IPS DF 6.9 (cell line): ENCODE measurements at regions not wholly inside any gene's neighbourhood (a gene's known extent, or its start where the extent isn't known, plus 50 kb on each side); places are given as distances from the start of the nearest gene placed in this dataset.
"Not testable (repeated sequence)": the region's sequence is repeated elsewhere in the genome, so short reads cannot be mapped to it uniquely, and the experiment has no call there.

Experiments
- DNase-seq: peaks from one replicate; pipeline ENCODE4 v3.0.0-alpha.2; 2013; ENCODE audit warnings: low read depth, low spot score
- H3K27ac ChIP-seq: one replicate; pipeline ENCODE4 v1.5.1; 2013; ENCODE audit warnings: low read length, control low read depth
- H3K27me3 ChIP-seq: 2 replicates; pipeline ENCODE4 v1.6.1; 2013; ENCODE audit warnings: mild to moderate bottlenecking, low read length; ENCODE audit not compliant: control insufficient read depth, insufficient read depth
- H3K36me3 ChIP-seq: 2 replicates; pipeline ENCODE4 v1.6.1; 2013; ENCODE audit warnings: low read length; ENCODE audit not compliant: control insufficient read depth, insufficient read depth
- H3K4me1 ChIP-seq: 2 replicates; pipeline ENCODE4 v1.6.1; 2013; ENCODE audit warnings: low read length; ENCODE audit not compliant: control insufficient read depth, insufficient read depth
- H3K4me3 ChIP-seq: 2 replicates; pipeline ENCODE4 v1.5.1; 2013; ENCODE audit warnings: mild to moderate bottlenecking, low read length
- H3K9me3 ChIP-seq: 2 replicates; pipeline ENCODE4 v1.6.1; 2013; ENCODE audit warnings: low read length, inconsistent platforms; ENCODE audit not compliant: control insufficient read depth, insufficient read depth
- WGBS: extraction: QIAGEN DNeasy Blood & Tissue Kit; methylation state at CpG from one replicate; pipeline ENCODE4 v1.1.7; 2013; ENCODE audit warnings: mixed read lengths, missing lambda C conversion rate; ENCODE audit not compliant: insufficient read length, insufficient coverage; 5-methylcytosine and 5-hydroxymethylcytosine counted together

GRCh38 chr10:131557956-131558355 lies 246.4 kb upstream of the TCERG1L start:
- H3K27me3 ChIP-seq, H3K4me3 ChIP-seq, H3K4me1 ChIP-seq, H3K27ac ChIP-seq, DNase-seq, H3K36me3 ChIP-seq: not testable (repeated sequence)
- WGBS: no CpG with 5 or more reads among the region's 9 CpGs
- H3K9me3 ChIP-seq: peaks cover 14% of the 10 kb centered on the region

DNA sequence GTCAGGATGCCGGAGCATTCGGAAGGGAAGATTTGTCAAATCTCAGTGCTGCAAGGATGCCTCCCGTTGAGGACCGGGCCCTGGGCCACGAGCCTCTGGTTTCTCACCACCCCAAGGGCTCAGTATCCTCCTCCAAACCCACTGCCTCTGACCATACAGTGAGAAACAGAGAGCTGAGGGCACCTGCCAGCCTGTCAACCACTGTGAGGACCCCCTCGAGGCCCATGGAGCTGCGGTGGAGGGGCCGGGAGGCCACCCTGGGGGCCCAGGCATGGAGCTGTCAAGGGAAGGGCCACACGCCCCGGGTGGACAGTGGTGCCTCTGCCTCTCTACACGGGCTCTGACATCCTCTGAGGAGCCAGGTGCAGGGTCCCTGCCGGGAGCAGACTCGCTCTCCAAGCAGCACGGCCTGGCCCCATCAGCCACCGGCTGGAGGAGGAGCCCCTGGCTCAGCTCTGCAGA lies 248.0 kb upstream of the TCERG1L start:
- DNase-seq: no peak
- Histone ChIP-seq H3K36me3 (no peaks in the 10 kb centered on the region), H3K4me3 (no peak overlapping the region), H3K27ac (no peak overlapping the region), H3K4me1 (no peaks in the 10 kb centered on the region), H3K27me3 (no peaks in the 10 kb centered on the region), H3K9me3 (peaks cover 12% of the 10 kb centered on the region)
- WGBS: no CpG with 5 or more reads among the region's 15 CpGs

GRCh38 chr10:131560166-131560565 lies 248.6 kb upstream of the TCERG1L start:
- H3K4me1 ChIP-seq: no peaks in the 10 kb centered on the region
- WGBS: no CpG with 5 or more reads among the region's 8 CpGs
- no peak overlapping the region for H3K27ac ChIP-seq
- no peak for DNase-seq
- no peaks in the 10 kb centered on the region for H3K27me3 ChIP-seq
- no peak overlapping the region for H3K4me3 ChIP-seq
- H3K36me3 ChIP-seq: no peaks in the 10 kb centered on the region
- H3K9me3 ChIP-seq: peaks cover 12% of the 10 kb centered on the region

GRCh38 chr10:131560706-131561355 lies 249.3 kb upstream of the TCERG1L start:
- WGBS: no CpG with 5 or more reads among the region's 15 CpGs
- no peak for DNase-seq
- no peak overlapping the region for H3K4me3 ChIP-seq

DNA sequence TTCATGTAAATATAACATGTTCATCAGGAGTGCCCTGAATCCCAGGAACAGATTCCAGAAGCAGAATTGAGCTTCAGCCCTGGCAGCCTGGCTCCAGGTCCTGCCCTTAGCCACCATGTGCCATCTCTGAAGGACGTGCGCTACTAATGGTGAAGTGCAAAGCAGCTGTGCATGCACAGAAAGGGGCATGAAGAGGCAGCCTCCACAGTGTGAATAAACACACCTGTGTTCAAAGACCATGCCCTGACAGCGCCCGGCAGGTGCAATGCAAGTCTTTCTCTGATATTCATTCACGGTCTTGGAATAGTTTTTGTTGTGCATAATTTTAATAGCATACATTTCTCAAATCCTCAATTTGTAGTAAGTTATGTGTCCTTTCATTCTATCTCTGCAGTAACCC lies 250.4 kb upstream of the TCERG1L start:
- Histone ChIP-seq H3K9me3 (peaks cover 9% of the 10 kb centered on the region), H3K27me3 (no peaks in the 10 kb centered on the region), H3K4me1 (no peaks in the 10 kb centered on the region), H3K36me3 (no peaks in the 10 kb centered on the region), H3K4me3 (no peak overlapping the region), H3K27ac (no peak overlapping the region)
- no peak for DNase-seq
- no CpG with 5 or more reads among the region's 5 CpGs for WGBS

More at GRCh38 chr10:131560706-131561355, 249.3 kb upstream of the TCERG1L start:
- Histone ChIP-seq H3K27me3 (no peaks in the 10 kb centered on the region), H3K4me1 (no peaks in the 10 kb centered on the region), H3K9me3 (peaks cover 12% of the 10 kb centered on the region), H3K36me3 (no peaks in the 10 kb centered on the region), H3K27ac (no peak overlapping the region)

GRCh38 chr10:131563411-131563810 lies 251.9 kb upstream of the TCERG1L start:
- DNase-seq: no peak
- WGBS: no CpG with 5 or more reads among the region's 2 CpGs

DNA sequence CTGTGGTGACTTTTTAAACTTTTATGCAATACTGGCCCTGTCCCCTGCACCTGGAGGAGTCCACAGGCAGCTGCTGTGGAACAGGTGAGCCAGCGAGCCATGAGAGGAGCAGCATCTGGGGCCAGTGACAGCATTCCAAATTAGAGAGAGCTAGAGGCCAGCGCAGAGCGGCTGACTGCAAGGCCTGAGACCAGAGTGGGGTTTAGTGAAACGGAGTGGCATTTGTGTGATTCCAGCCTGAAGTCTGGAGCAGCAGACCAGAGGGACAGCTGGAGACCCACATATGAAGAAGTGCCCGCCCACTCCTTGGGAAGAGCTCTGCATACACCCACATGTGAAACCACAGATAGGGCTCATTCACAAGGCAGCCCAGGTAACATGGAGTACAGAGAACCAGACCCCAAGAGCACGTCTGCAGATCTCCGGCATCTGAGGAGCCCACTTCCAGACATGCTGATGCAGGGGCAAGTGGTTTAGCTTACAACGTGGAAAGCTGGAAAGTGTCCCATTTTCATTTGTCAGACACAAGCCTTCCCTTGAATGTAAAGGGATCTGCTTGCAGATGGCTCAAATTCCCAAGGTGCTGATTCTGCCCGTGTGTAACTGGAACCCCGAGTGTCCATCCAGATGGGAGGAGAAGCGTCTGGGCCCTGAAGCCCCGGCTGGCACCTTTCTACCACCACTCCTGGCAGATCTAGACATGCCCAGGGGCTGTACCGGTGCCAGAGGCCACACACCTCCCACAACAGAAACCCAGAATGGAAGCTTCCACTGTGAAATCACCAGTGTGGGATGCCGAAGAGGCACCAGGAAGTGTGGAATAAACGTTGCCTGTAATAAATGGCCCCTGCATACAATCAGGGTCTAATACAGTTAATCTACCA lies 256.0 kb upstream of the TCERG1L start:
- Histone ChIP-seq H3K4me3 (no peak overlapping the region), H3K36me3 (no peaks in the 10 kb centered on the region), H3K4me1 (no peaks in the 10 kb centered on the region), H3K27me3 (no peaks in the 10 kb centered on the region), H3K27ac (no peak overlapping the region), H3K9me3 (peaks cover 16% of the 10 kb centered on the region)
- no peak for DNase-seq
- WGBS: no CpG with 5 or more reads among the region's 15 CpGs

More at GRCh38 chr10:131563411-131563810, 251.9 kb upstream of the TCERG1L start:
- Histone ChIP-seq H3K4me3 (no peak overlapping the region), H3K27ac (no peak overlapping the region), H3K9me3 (peaks cover 15% of the 10 kb centered on the region), H3K36me3 (no peaks in the 10 kb centered on the region), H3K4me1 (no peaks in the 10 kb centered on the region), H3K27me3 (no peaks in the 10 kb centered on the region)

DNA sequence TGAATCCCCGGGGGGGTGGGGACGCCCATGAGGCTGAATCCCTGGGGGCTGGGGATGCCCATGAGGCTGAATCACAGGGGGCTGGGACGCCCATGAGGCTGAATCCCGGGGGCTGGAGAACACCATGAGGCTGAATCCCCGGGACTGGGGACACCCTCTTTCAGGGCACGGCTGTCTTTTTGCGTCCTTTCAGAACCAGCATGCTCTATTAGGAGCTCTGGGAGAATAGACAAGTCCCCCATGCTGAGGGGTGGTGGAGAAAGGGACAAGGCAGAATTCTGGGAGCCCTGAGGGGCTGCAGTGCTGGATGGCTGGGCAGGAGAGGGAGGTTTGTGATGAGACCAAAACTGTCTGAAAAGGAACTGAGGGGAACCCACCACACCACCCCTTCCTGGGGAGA lies 257.3 kb upstream of the TCERG1L start:
- no peaks in the 10 kb centered on the region for H3K27me3 ChIP-seq
- H3K4me1 ChIP-seq: no peaks in the 10 kb centered on the region
- H3K36me3 ChIP-seq: no peaks in the 10 kb centered on the region
- H3K9me3 ChIP-seq: peaks cover 21% of the 10 kb centered on the region
- DNase-seq: no peak
- WGBS: no CpG with 5 or more reads among the region's 7 CpGs
- no peak overlapping the region for H3K4me3 ChIP-seq
- no peak overlapping the region for H3K27ac ChIP-seq

DNA sequence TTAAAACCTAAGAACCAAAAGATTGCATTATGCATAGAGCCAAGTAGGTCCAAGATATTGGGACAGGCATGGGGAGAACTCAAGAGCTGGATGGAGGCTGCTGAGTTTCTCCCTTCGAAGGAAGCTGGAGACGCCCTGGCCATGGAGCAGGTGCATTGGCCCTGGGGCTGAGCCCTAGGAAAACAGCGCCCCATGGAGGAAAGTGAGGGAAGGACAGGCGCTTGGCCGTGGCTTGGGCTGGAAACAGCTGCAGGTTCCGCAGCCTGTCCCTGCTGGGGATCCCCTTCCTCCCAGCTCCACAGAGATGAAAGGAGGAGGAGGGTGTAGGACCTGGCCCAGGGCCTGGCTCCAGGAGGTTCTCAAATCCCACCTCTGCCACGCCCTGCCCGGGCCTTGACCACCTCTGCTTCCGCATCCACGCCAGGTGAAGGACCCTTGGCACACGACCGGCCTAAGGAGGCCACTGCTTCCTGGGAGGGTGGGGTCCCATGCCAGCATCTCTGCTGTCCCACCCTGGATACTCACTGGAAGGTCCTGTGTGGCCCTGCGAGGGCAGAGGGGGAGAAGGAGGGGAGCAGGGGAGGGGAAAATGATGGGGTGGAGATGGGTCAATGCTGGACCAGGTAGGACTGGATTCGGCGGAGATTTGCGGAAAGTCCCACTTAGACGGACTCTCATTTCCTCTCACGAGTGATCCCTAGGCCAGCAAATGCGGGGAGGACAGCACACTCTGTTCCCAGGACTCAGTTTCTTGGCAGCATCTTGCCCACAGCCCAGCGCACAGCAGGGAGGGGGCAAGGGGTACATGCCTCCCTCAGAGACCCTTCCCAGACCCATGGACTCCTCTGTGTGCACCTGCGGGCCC lies 258.6 kb upstream of the TCERG1L start:
- Histone ChIP-seq H3K9me3 (peaks cover 22% of the 10 kb centered on the region), H3K36me3 (no peaks in the 10 kb centered on the region), H3K27ac (no peak overlapping the region), H3K27me3 (no peaks in the 10 kb centered on the region), H3K4me3 (no peak overlapping the region), H3K4me1 (no peaks in the 10 kb centered on the region)
- WGBS: no CpG with 5 or more reads among the region's 21 CpGs
- no peak for DNase-seq

DNA sequence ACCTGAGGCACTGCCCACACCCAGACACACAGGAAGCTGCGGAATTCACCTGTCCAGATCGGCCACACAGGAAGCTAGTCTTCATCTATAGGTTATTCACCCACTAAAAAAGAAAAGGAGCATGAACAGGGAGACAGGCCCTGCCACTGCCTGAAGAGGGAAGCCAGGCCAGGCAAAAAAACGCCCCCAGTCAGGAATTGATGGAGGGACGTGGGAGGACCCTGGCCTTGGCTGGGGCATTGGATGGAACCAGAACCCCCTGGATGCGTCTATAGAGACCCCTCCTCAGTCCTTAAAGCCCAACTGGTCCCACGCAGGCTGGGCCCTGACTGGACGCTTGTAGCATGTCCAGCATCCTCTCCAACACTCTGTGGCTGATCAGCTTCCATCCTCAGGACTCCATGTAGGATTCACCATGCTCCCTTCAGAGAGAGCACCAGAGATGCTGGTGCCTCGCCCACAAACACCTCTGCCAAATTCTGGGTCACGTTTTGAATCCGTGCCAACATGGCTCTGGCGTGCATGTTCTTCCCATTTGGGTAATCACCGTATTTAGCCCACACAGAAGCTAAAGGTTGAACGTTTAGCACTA lies 259.3 kb upstream of the TCERG1L start:
- Histone ChIP-seq H3K4me1 (no peaks in the 10 kb centered on the region), H3K36me3 (no peaks in the 10 kb centered on the region), H3K27me3 (no peaks in the 10 kb centered on the region), H3K9me3 (peaks cover 24% of the 10 kb centered on the region), H3K4me3 (no peak overlapping the region), H3K27ac (no peak overlapping the region)
- no peak for DNase-seq
- no CpG with 5 or more reads among the region's 13 CpGs for WGBS
